ENCODE measurements at regions not wholly inside any gene's neighbourhood (a gene's known extent, or its start where the extent isn't known, plus 50 kb on each side); places are given as distances from the start of the nearest gene placed in this dataset.
"Not testable (repeated sequence)": the region's sequence is repeated elsewhere in the genome, so short reads cannot be mapped to it uniquely, and the experiment has no call there.

DNA sequence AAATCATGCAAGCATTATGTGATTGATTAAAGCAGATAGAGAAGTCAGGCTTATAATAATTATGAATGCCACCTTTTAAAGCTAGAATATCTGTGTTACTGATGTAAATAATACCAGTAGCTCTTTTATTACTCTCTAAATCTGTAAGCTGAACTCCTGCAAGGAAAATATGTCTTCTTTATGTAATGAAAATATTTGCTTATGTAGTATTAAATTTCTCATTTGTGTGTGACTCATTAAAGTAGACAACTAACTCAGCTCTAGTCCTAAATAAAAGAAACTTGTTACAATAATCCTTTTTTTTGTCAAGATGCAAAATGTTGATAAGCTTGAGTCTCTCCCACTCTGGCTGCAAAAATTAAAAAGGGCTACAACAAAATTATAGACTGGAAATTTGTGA, 137.7 kb upstream of the FAT1 start:
- ATAC-seq (no peak), DNase-seq (no peak)
- H3K36me3 ChIP-seq (replicated peaks in 1 of 2; ENCODE audit: insufficient read depth in 1 of 2, low read depth in 2 of 2): no peaks in the 10 kb centered on the region
- intact Hi-C loops (cut with DNase I): no loop called here
- no peaks in the 10 kb centered on the region for H3K9me3 ChIP-seq
- H3K4me3 ChIP-seq: no peak overlapping the region
- TF ChIP-seq, protein P1, sequence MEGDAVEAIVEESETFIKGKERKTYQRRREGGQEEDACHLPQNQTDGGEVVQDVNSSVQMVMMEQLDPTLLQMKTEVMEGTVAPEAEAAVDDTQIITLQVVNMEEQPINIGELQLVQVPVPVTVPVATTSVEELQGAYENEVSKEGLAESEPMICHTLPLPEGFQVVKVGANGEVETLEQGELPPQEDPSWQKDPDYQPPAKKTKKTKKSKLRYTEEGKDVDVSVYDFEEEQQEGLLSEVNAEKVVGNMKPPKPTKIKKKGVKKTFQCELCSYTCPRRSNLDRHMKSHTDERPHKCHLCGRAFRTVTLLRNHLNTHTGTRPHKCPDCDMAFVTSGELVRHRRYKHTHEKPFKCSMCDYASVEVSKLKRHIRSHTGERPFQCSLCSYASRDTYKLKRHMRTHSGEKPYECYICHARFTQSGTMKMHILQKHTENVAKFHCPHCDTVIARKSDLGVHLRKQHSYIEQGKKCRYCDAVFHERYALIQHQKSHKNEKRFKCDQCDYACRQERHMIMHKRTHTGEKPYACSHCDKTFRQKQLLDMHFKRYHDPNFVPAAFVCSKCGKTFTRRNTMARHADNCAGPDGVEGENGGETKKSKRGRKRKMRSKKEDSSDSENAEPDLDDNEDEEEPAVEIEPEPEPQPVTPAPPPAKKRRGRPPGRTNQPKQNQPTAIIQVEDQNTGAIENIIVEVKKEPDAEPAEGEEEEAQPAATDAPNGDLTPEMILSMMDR (IDR thresholded peaks at IDR 0.05): no peak
- no peak for TF ChIP-seq POLR2A (IDR thresholded peaks at IDR 0.05)
- no peaks in the 10 kb centered on the region for H3K27me3 ChIP-seq
- no peaks in the 10 kb centered on the region for H3K4me1 ChIP-seq
- no peak overlapping the region for H3K27ac ChIP-seq

DNA sequence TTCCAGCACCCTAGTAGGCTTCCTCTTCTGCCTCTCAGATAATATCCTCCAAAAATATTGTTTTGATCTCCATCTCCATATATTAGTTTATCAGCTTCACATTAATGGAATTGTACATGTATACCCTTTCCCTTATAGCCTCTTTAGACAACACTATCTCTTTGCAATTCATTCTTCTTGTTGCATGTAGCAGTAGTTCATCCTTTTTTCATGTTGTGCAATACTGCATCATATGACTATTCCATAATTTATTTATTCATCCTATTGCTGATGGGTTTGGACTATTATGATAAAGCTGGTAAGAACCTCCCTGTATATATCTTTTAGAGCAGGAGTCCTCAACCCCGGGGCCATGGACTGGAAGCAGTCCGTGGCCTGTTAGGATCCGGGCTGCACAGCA, 148.2 kb upstream of the FAT1 start:
- Histone ChIP-seq H3K9me3 (no peaks in the 10 kb centered on the region), H3K36me3 (replicated peaks in 1 of 2; ENCODE audit: insufficient read depth in 1 of 2, low read depth in 2 of 2) (no peaks in the 10 kb centered on the region), H3K4me3 (no peak overlapping the region), H3K4me1 (no peaks in the 10 kb centered on the region), H3K27me3 (no peaks in the 10 kb centered on the region), H3K27ac (no peak overlapping the region)
- 92 to 94% methylated on average over 3 of the region's 3 CpGs for WGBS, 2 donors
- intact Hi-C loops (cut with DNase I): no loop called here
- no peak for TF ChIP-seq POLR2A (IDR thresholded peaks at IDR 0.05)
- TF ChIP-seq, protein P1 (IDR thresholded peaks at IDR 0.05): no peak
- ATAC-seq: no peak
- no peak for DNase-seq

DNA sequence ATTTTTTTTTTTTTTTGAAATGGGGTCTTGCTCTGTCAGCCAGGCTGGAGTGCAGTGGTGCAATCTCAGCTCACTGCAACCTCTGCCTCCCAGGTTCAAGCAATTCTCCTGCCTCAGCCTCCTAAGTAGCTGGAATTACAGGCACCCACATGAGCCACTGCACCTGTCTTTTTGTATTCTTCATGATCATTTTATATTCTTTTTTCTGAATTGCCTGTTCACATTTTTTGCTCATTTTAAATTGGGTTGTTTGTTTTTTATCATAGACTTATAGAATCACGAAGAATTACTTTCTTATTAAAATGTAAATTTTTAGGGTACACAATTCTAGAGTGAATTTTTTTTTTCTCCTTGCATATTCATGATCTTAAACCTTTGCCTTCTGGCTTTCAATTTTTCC, 149.4 kb upstream of the FAT1 start:
- H3K36me3 ChIP-seq (replicated peaks in 1 of 2; ENCODE audit: insufficient read depth in 1 of 2, low read depth in 2 of 2); H3K4me1 ChIP-seq; ATAC-seq; H3K9me3 ChIP-seq; intact Hi-C loops (cut with DNase I); DNase-seq; H3K27me3 ChIP-seq; H3K4me3 ChIP-seq; H3K27ac ChIP-seq: not testable (repeated sequence)
- 69 to 79% methylated on average over 1 of the region's 1 CpG for WGBS, 2 donors

DNA sequence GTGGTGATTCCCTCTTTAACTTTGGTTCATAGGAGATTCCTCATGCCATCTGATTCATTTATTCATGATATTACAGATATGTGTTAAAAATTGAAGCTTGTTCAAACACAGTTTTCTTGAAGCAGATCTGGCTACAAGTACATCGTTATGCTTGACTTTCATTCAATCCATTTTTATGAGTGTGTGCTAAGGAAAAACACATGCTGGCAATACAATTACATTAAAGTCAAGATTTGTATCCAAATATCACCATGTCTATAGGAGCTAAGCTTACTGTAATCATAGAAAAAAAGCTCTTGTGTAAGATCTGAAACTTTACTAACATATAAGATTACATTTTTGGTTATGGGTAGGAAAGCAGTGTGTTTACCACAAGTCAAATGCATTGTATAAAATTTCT, 151.8 kb upstream of the FAT1 start:
- TF ChIP-seq, protein P1 (IDR thresholded peaks at IDR 0.05): no peak
- no peak for TF ChIP-seq POLR2A (IDR thresholded peaks at IDR 0.05)
- no peaks in the 10 kb centered on the region for H3K4me1 ChIP-seq
- ATAC-seq (no peak), DNase-seq (no peak)
- H3K36me3 ChIP-seq (replicated peaks in 1 of 2; ENCODE audit: insufficient read depth in 1 of 2, low read depth in 2 of 2): no peaks in the 10 kb centered on the region
- H3K9me3 ChIP-seq: no peaks in the 10 kb centered on the region
- no peak overlapping the region for H3K27ac ChIP-seq
- no peak overlapping the region for H3K4me3 ChIP-seq
- 62 to 66% methylated on average over 1 of the region's 1 CpG for WGBS, 2 donors
- H3K27me3 ChIP-seq: no peaks in the 10 kb centered on the region
- intact Hi-C loops (cut with DNase I): no loop called here

DNA sequence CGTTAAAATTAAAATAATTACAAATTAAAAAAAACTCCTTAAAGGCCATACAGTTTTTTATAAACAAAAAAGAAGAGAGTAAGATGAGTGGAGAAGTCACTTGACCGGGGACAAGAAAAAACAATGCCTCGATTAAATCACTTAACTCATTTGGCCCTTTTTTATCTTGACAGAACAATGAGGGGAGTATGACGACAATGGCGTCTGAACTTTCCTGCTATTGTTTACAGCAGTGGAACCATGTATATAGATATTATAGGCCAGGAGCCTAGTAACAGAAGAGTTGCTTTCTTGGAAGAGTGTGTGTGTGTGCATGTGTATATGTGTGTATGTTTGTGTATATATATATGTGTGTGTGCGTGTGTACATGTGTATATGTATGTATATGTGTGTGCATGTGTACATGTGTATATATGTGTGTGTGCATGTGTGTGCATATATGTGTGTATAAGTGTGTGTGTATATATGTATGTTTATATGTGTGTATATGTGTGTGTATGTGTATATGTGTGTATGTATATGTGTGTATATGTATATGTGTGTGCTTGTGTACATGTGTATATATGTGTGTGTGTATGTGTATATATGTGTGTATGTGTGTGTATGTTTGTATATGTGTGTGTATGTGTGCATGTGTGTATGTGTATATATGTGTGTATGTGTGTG, 153.4 kb upstream of the FAT1 start:
- TF ChIP-seq, protein P1 (IDR thresholded peaks at IDR 0.05): no peak
- TF ChIP-seq POLR2A (IDR thresholded peaks at IDR 0.05): no peak
- no peaks in the 10 kb centered on the region for H3K4me1 ChIP-seq
- no peak for DNase-seq
- H3K9me3 ChIP-seq: no peaks in the 10 kb centered on the region
- intact Hi-C loops (cut with DNase I): no loop called here
- H3K27me3 ChIP-seq: no peaks in the 10 kb centered on the region
- H3K36me3 ChIP-seq (replicated peaks in 1 of 2; ENCODE audit: insufficient read depth in 1 of 2, low read depth in 2 of 2): no peaks in the 10 kb centered on the region
- no peak for ATAC-seq
- WGBS, 2 donors: 74 to 80% methylated on average over 6 of the region's 6 CpGs
- no peak overlapping the region for H3K27ac ChIP-seq
- no peak overlapping the region for H3K4me3 ChIP-seq

Measured in body of pancreas (tissue), 4 donors.